Bronchial epithelial cell (primary cell): ENCODE measurements at regions not wholly inside any gene's neighbourhood (a gene's known extent, or its start where the extent isn't known, plus 50 kb on each side); places are given as distances from the start of the nearest gene placed in this dataset.

Experiments
- DNase-seq: peaks from one replicate; pipeline ENCODE4 v3.0.0-alpha.2; 2010; ENCODE audit warnings: low read depth
- FAIRE-seq: peaks from 2 replicates; lab custom pipeline; 2011; peaks lifted over from hg19 to GRCh38; lab: Jason Lieb, UNC
- H3K27me3 ChIP-seq: 2 replicates; pipeline ENCODE4 v1.5.1; 2011; ENCODE audit warnings: low read length; ENCODE audit not compliant: control insufficient read depth, insufficient read depth
- H3K36me3 ChIP-seq: 2 replicates; pipeline ENCODE4 v1.5.1; 2011; ENCODE audit warnings: low read length; ENCODE audit not compliant: control insufficient read depth, insufficient read depth
- H3K4me3 ChIP-seq: 2 replicates; pipeline ENCODE4 v1.5.1; 2011; ENCODE audit warnings: mild to moderate bottlenecking, low read depth, low read length, control low read depth
- CTCF ChIP-seq: IDR thresholded peaks from 2 replicates; pipeline ENCODE4 v1.5.1; 2011; ENCODE audit warnings: mild to moderate bottlenecking, moderate library complexity, low read length, control low read depth, inconsistent platforms; ENCODE audit not compliant: insufficient read depth, severe bottlenecking

- FAIRE-seq = peak; percentile 80
- H3K27me3 ChIP-seq = no peaks in the 10 kb centered on the region
- H3K36me3 ChIP-seq = no peaks in the 10 kb centered on the region
- no peak for TF ChIP-seq CTCF
- H3K4me3 ChIP-seq = no peak overlapping the region
- peak; percentile 96 for DNase-seq
Observed at GRCh38 chr3:155018621-155019330, 61.3 kb upstream of the MME start.

- no peak for TF ChIP-seq CTCF
- no peak overlapping the region for H3K4me3 ChIP-seq
- no peaks in the 10 kb centered on the region for H3K36me3 ChIP-seq
- no peaks in the 10 kb centered on the region for H3K27me3 ChIP-seq
- FAIRE-seq (no peak), DNase-seq (no peak)
Observed at GRCh38 chr3:155015776-155016436, 64.2 kb upstream of the MME start.

GRCh38 chr3:155014953-155015352 is 65.2 kb upstream of the MME start:
- no peak for FAIRE-seq
- Histone ChIP-seq H3K4me3 (no peak overlapping the region), H3K27me3 (no peaks in the 10 kb centered on the region), H3K36me3 (no peaks in the 10 kb centered on the region)
- TF ChIP-seq CTCF = no peak
- no peak for DNase-seq

- TF ChIP-seq CTCF = no peak
- no peak for FAIRE-seq
- Histone ChIP-seq H3K36me3 (no peaks in the 10 kb centered on the region), H3K4me3 (no peak overlapping the region), H3K27me3 (no peaks in the 10 kb centered on the region)
- no peak for DNase-seq
Observed at GRCh38 chr3:155013427-155013826, 66.7 kb upstream of the MME start.

GRCh38 chr3:155012584-155012983 is 67.5 kb upstream of the MME start:
- no peaks in the 10 kb centered on the region for H3K27me3 ChIP-seq
- no peak for FAIRE-seq

More at GRCh38 chr3:155012584-155012983, 67.5 kb upstream of the MME start:
- no peak for TF ChIP-seq CTCF
- no peaks in the 10 kb centered on the region for H3K36me3 ChIP-seq
- no peak for DNase-seq
- H3K4me3 ChIP-seq = no peak overlapping the region
